PFSK-1 (cell line): ENCODE measurements at regions not wholly inside any gene's neighbourhood (a gene's known extent, or its start where the extent isn't known, plus 50 kb on each side); places are given as distances from the start of the nearest gene placed in this dataset.

ENCODE experiments used
- FOXP2 ChIP-seq: optimal IDR thresholded peaks from 2 replicates; pipeline ENCODE3; 2011; ENCODE audit warnings: borderline replicate concordance, control low read depth, inconsistent platforms; ENCODE audit not compliant: insufficient read depth; ENCODE audit errors: extremely low read length, extremely low read depth
- POLR2AphosphoS5 ChIP-seq: IDR thresholded peaks from 2 replicates; pipeline ENCODE4 v1.6.1; 2012; ENCODE audit warnings: low read depth, mild to moderate bottlenecking, control low read depth, low read length, moderate library complexity
- REST ChIP-seq, 2 experiments: IDR thresholded peaks; 2 replicates each; pipeline versions ENCODE4 v1.6.1 to v1.8.0; 2011 to 2012; ENCODE audit warnings: low read depth in 2 of 2, low read length in 2 of 2, control low read depth in 1 of 2, inconsistent platforms in 1 of 2, mild to moderate bottlenecking in 1 of 2, moderate library complexity in 1 of 2; ENCODE audit not compliant: insufficient read depth in 1 of 2
- SIN3A ChIP-seq: IDR thresholded peaks from 2 replicates; pipeline ENCODE4 v1.6.1; 2012; ENCODE audit warnings: mild to moderate bottlenecking, low read length, moderate library complexity, borderline replicate concordance; ENCODE audit not compliant: insufficient read depth
- TAF1 ChIP-seq: IDR thresholded peaks from 2 replicates; pipeline ENCODE4 v1.6.1; 2012; ENCODE audit warnings: low read length, control low read depth, borderline replicate concordance; ENCODE audit not compliant: insufficient read depth

- TF ChIP-seq POLR2AphosphoS5 (no peak), TAF1 (no peak), FOXP2 (no peak), SIN3A (no peak), REST (IDR thresholded peaks at IDR 0.05; ENCODE audit: insufficient read depth in 1 of 2, low read depth in 2 of 2, low read length in 2 of 2) (no peak)
These were observed 385.3 kb upstream of the ADARB2 start for GRCh38 chr10:2122431-2123124.

GRCh38 chr10:2121929-2122328 lies 384.6 kb upstream of the ADARB2 start:
- no peak for TF ChIP-seq SIN3A
- TF ChIP-seq FOXP2, result no peak
- no peak for TF ChIP-seq POLR2AphosphoS5
- TF ChIP-seq TAF1, result no peak
- no peak for TF ChIP-seq REST (IDR thresholded peaks at IDR 0.05; ENCODE audit: insufficient read depth in 1 of 2, low read depth in 2 of 2, low read length in 2 of 2)

- TF ChIP-seq SIN3A (no peak), TAF1 (no peak), FOXP2 (no peak), REST (IDR thresholded peaks at IDR 0.05; ENCODE audit: insufficient read depth in 1 of 2, low read depth in 2 of 2, low read length in 2 of 2) (no peak), POLR2AphosphoS5 (no peak)
These were observed 384.0 kb upstream of the ADARB2 start for GRCh38 chr10:2121315-2121714.

GRCh38 chr10:2120746-2121145 lies 383.4 kb upstream of the ADARB2 start:
- TF ChIP-seq POLR2AphosphoS5 (no peak), REST (IDR thresholded peaks at IDR 0.05; ENCODE audit: insufficient read depth in 1 of 2, low read depth in 2 of 2, low read length in 2 of 2) (no peak), FOXP2 (no peak), SIN3A (no peak), TAF1 (no peak)

- TF ChIP-seq POLR2AphosphoS5 (no peak), REST (IDR thresholded peaks at IDR 0.05; ENCODE audit: insufficient read depth in 1 of 2, low read depth in 2 of 2, low read length in 2 of 2) (no peak), FOXP2 (no peak), TAF1 (no peak), SIN3A (no peak)
These were observed 382.0 kb upstream of the ADARB2 start for GRCh38 chr10:2119316-2119715.
